ENCODE measurements at regions not wholly inside any gene's neighbourhood (a gene's known extent, or its start where the extent isn't known, plus 50 kb on each side); places are given as distances from the start of the nearest gene placed in this dataset.

GRCh38 chr10:57218382-57218781 lies 857.3 kb upstream of the ZWINT start:
- DNase-seq (ENCODE audit: low read depth in 2 of 3, low spot score in 1 of 3), result no peak

GRCh38 chr10:57202356-57202755 lies 841.3 kb upstream of the ZWINT start:
- no peak for DNase-seq (ENCODE audit: low read depth in 2 of 3, low spot score in 1 of 3)

- no peak for DNase-seq (ENCODE audit: low read depth in 2 of 3, low spot score in 1 of 3)
These were observed 827.8 kb upstream of the ZWINT start for GRCh38 chr10:57188846-57189245.

GRCh38 chr10:57186201-57186600 lies 825.1 kb upstream of the ZWINT start:
- no peak for DNase-seq (ENCODE audit: low read depth in 2 of 3, low spot score in 1 of 3)

GRCh38 chr10:57169597-57169996 lies 808.5 kb upstream of the ZWINT start:
- no peak for DNase-seq (ENCODE audit: low read depth in 2 of 3, low spot score in 1 of 3)

- DNase-seq (ENCODE audit: low read depth in 2 of 3, low spot score in 1 of 3), result no peak
These were observed 807.7 kb upstream of the ZWINT start for GRCh38 chr10:57168611-57169240.

- DNase-seq (ENCODE audit: low read depth in 2 of 3, low spot score in 1 of 3), result no peak
These were observed 804.6 kb upstream of the ZWINT start for GRCh38 chr10:57165671-57166070.

GRCh38 chr10:57162231-57162630 lies 801.2 kb upstream of the ZWINT start:
- no peak for DNase-seq (ENCODE audit: low read depth in 2 of 3, low spot score in 1 of 3)

- DNase-seq (ENCODE audit: low read depth in 2 of 3, low spot score in 1 of 3), result no peak
These were observed 800.1 kb upstream of the ZWINT start for GRCh38 chr10:57161157-57161556.

- DNase-seq (ENCODE audit: low read depth in 2 of 3, low spot score in 1 of 3), result no peak
These were observed 784.5 kb upstream of the ZWINT start for GRCh38 chr10:57145548-57145947.

- no peak for DNase-seq (ENCODE audit: low read depth in 2 of 3, low spot score in 1 of 3)
These were observed 782.0 kb upstream of the ZWINT start for GRCh38 chr10:57142925-57143576.

- no peak for DNase-seq (ENCODE audit: low read depth in 2 of 3, low spot score in 1 of 3)
These were observed 780.6 kb upstream of the ZWINT start for GRCh38 chr10:57141708-57142107.

- DNase-seq (ENCODE audit: low read depth in 2 of 3, low spot score in 1 of 3), result no peak
These were observed 758.6 kb upstream of the ZWINT start for GRCh38 chr10:57119684-57120083.

GRCh38 chr10:57113545-57113944 lies 752.5 kb upstream of the ZWINT start:
- no peak for DNase-seq (ENCODE audit: low read depth in 2 of 3, low spot score in 1 of 3)

GRCh38 chr10:57102236-57102635 lies 741.2 kb upstream of the ZWINT start:
- no peak for DNase-seq (ENCODE audit: low read depth in 2 of 3, low spot score in 1 of 3)

- DNase-seq (ENCODE audit: low read depth in 2 of 3, low spot score in 1 of 3), result no peak
These were observed 737.1 kb upstream of the ZWINT start for GRCh38 chr10:57098146-57098545.

- no peak for DNase-seq (ENCODE audit: low read depth in 2 of 3, low spot score in 1 of 3)
These were observed 735.0 kb upstream of the ZWINT start for GRCh38 chr10:57096044-57096443.

- DNase-seq (ENCODE audit: low read depth in 2 of 3, low spot score in 1 of 3), result no peak
These were observed 733.9 kb upstream of the ZWINT start for GRCh38 chr10:57094965-57095364.

GRCh38 chr10:57094083-57094482 lies 733.0 kb upstream of the ZWINT start:
- DNase-seq (ENCODE audit: low read depth in 2 of 3, low spot score in 1 of 3), result no peak

GRCh38 chr10:57053530-57053929 lies 692.5 kb upstream of the ZWINT start:
- DNase-seq (ENCODE audit: low read depth in 2 of 3, low spot score in 1 of 3), result no peak

- no peak for DNase-seq (ENCODE audit: low read depth in 2 of 3, low spot score in 1 of 3)
These were observed 688.0 kb upstream of the ZWINT start for GRCh38 chr10:57049096-57049495.

GRCh38 chr10:57038531-57038930 lies 677.5 kb upstream of the ZWINT start:
- no peak for DNase-seq (ENCODE audit: low read depth in 2 of 3, low spot score in 1 of 3)

- DNase-seq (ENCODE audit: low read depth in 2 of 3, low spot score in 1 of 3), result no peak
These were observed 674.3 kb upstream of the ZWINT start for GRCh38 chr10:57035310-57035709.
